HAP-1 (cell line): ENCODE measurements at regions not wholly inside any gene's neighbourhood (a gene's known extent, or its start where the extent isn't known, plus 50 kb on each side); places are given as distances from the start of the nearest gene placed in this dataset.
"Not testable (repeated sequence)": the region's sequence is repeated elsewhere in the genome, so short reads cannot be mapped to it uniquely, and the experiment has no call there.

Source experiments
- DNase-seq, 2 experiments: peaks; one replicate each; pipeline ENCODE4 v3.0.0-alpha.2; 2016 to 2020; ENCODE audit warnings: low spot score in 2 of 2
- H3K27me3 ChIP-seq: fragments of 250-450 bp; sonication (Bioruptor Pico); 2 replicates; pipeline ENCODE4 v1.5.1; 2020; ENCODE audit warnings: low read depth, mild to moderate bottlenecking, moderate library complexity
- H3K36me3 ChIP-seq: fragments of 250-450 bp; sonication (Bioruptor Pico); replicated peaks from 2 replicates; pipeline ENCODE4 v1.5.1; 2020; ENCODE audit warnings: mild to moderate bottlenecking
- H3K4me1 ChIP-seq: fragments of 250-450 bp; sonication (Bioruptor Pico); 2 replicates; pipeline ENCODE4 v1.5.1; 2020; ENCODE audit warnings: mild to moderate bottlenecking
- H3K4me3 ChIP-seq: fragments of 250-450 bp; sonication (Bioruptor Pico); 2 replicates; pipeline ENCODE4 v1.5.1; 2020; ENCODE audit warnings: mild to moderate bottlenecking, moderate library complexity
- H3K9me3 ChIP-seq: fragments of 250-450 bp; sonication (Bioruptor Pico); 2 replicates; pipeline ENCODE4 v1.5.1; 2020; ENCODE audit warnings: mild to moderate bottlenecking, moderate library complexity
- in situ Hi-C: fragments of 300-500 bp; cut with MboI; formaldehyde crosslinking; loops from 3 replicates; pipeline ENCODE4 v1.14.3; 2020; ENCODE audit warnings: low sequenced_read_pairs, inconsistent platforms, mixed read lengths

DNA sequence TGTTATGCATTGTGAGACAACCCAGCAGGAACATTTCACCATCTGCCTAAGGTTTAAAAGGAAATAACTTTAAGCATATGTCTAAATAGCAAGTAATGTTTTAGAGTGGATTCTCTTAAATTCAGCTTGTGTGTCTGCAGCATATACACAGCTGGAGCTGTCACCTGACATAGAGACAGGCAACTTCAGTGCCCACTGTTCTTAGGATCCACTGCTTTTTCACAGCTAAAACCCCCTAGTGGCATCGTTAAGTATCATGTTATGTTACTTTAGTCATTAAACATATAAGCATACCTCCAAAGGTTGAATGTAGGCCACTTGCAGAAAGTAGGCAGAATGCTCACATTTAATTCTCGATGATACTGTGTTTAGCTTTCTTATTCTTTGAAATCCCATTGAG, 2169.0 kb upstream of the DEFB115 start:
- H3K4me3 ChIP-seq, H3K9me3 ChIP-seq, in situ Hi-C loops, DNase-seq, H3K4me1 ChIP-seq, H3K27me3 ChIP-seq, H3K36me3 ChIP-seq: not testable (repeated sequence)

DNA sequence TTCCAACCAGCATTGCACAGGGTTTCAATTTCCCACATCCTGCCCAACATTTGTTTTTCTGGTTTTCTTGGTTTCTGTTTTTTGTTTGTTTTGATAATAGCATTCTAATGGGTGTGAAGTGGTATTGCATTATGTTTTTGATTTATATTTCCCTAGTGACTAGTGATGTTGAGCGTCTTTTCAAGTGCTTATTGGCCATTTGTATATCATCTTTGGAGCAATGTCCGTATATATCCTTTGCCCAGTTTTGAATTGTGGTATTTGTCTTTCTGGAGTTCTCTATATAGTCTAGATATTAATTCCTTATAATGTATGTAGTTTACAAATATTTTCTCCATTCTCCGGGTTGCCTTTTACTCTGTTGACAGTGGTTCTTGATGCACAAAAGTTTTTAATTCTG, 2168.1 kb upstream of the DEFB115 start:
- H3K4me1 ChIP-seq, H3K36me3 ChIP-seq, in situ Hi-C loops, H3K9me3 ChIP-seq, H3K4me3 ChIP-seq, H3K27me3 ChIP-seq, DNase-seq: not testable (repeated sequence)

DNA sequence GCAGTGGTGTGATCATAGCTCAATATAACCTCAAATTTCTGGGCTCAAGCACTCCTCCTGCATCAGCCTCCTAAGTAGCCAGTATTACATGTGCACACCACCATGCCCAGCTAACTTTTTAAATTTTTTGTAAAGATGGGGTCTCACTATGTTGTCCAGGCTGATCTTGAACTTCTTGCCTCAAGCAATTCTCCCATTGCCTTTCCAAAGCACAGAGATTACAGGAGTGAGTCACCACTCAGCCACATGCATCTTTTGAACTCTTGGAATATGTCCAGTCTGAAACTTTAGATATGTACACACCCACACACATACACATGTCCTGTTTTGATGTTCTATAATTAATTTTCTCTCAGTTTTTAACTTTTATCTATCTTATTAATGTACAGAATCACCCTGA, 2163.5 kb upstream of the DEFB115 start:
- H3K4me3 ChIP-seq, in situ Hi-C loops, H3K4me1 ChIP-seq, H3K9me3 ChIP-seq, DNase-seq, H3K36me3 ChIP-seq, H3K27me3 ChIP-seq: not testable (repeated sequence)

DNA sequence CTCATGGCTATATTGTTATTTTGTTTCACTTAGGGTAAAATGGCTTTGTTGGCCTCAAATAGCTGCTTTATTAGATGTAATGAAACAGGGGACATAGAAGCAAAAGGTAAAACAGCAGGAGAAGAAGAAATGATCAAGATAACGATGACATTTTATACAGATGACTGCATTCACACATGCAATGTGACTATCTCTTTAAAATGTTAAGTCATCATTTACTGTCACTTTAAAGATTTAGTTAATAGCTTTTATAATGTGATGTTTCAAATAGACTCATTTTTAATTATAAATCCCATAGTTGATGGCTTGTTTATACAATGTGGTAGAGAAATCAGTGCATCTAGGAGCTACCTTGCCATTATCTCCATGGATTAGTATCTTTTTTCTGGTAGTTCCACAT, 2160.8 kb upstream of the DEFB115 start:
- H3K4me3 ChIP-seq, H3K36me3 ChIP-seq, H3K9me3 ChIP-seq, DNase-seq, H3K27me3 ChIP-seq, H3K4me1 ChIP-seq, in situ Hi-C loops: not testable (repeated sequence)

DNA sequence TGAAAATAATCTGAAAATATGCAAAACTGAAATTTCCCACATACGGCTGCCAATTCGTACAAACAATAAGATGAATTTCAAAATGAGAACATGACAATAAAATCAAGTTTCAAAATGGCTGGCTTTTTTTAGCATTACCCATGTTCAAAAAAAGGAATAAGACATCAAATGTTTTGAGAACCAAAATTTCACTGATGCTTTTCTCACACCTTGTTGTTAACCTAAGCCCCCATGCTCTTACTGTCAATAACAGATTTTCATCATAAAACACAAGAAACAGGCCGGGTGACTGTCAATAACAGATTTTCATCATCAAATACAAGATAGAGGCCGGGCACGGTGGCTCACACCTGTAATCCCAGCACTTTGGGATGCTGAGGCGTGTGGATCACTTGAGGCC, 2149.6 kb upstream of the DEFB115 start:
- H3K9me3 ChIP-seq, H3K4me1 ChIP-seq, H3K4me3 ChIP-seq, H3K36me3 ChIP-seq, in situ Hi-C loops, H3K27me3 ChIP-seq, DNase-seq: not testable (repeated sequence)

DNA sequence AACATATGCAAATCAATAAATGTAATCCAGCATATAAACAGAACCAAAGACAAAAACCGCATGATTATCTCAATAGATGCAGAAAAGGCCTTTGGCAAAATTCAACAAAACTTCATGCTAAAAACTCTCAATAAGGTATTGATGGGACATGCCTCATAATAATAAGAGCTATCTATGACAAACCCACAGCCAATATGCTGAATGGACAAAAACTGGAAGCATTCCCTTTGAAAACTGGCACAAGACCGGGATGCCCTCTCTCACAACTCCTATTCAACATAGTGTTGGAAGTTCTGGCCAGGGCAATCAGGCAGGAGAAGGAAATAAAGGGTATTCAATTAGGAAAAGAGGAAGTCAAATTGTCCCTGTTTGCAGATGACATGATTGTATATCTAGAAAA, 2148.1 kb upstream of the DEFB115 start:
- in situ Hi-C loops, H3K36me3 ChIP-seq, H3K4me3 ChIP-seq, H3K4me1 ChIP-seq, DNase-seq, H3K27me3 ChIP-seq, H3K9me3 ChIP-seq: not testable (repeated sequence)

DNA sequence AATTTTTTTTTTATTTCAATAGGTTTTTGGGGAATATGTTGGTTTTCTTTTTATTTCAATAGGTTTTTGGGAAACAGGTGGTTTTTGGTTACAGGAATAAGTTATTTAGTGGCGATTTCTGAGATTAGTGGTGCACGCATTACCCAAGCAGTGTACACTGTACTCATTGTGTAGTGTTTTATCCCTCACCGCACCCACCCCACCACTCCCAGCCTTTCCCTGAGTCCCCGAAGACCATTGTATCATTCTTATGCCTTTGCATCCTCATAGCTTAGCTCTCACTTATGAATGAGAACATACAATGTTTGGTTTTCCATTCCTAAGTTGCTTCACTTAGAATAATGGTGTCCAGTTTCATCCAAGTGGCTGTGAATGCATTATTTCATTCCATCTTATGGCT, 2142.4 kb upstream of the DEFB115 start:
- H3K4me3 ChIP-seq, in situ Hi-C loops, H3K36me3 ChIP-seq, H3K27me3 ChIP-seq, H3K4me1 ChIP-seq, H3K9me3 ChIP-seq, DNase-seq: not testable (repeated sequence)

DNA sequence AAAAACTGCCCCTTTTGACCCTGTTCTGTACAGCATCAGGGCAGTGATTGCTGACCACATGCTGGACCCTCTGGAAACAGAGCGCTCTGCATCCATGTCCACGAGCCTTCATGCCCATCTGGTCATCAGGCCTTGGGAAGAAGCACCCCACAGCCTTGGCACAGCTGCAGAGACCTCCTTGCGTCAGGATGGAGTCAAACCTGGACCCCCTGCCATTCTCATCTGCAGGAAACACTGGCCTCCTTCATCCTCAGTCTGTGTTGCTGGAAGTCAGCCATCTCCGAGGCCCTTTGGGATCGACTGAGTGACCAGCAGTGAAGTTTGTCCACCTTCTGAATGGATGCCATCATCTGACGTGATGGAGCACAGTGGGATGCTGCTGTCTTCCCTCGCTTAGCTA, 2138.3 kb upstream of the DEFB115 start:
- H3K4me3 ChIP-seq, result no peak overlapping the region
- in situ Hi-C loops, result no loop called here
- no peak for DNase-seq
- H3K36me3 ChIP-seq, result no peaks in the 10 kb centered on the region
- H3K4me1 ChIP-seq, result no peaks in the 10 kb centered on the region
- H3K27me3 ChIP-seq, result no peaks in the 10 kb centered on the region
- H3K9me3 ChIP-seq, result no peaks in the 10 kb centered on the region

DNA sequence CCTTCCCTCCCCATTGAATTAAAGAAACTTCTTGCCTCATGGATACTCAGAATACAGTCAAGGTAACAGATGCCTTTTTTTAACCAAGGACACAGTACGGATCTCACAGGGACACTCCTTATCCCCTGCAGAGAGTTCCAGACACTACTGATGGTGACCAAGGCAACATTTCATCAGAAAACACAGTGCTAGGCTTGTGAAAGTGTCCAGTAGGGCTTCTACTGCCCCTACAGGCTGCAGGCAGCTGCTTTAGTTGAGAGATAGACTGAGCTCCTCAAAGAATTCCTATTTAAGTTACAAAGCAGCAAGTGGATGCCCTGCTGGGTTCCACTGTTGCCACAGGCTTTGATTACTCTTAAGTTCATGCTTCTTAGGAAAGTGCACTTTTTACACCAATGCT, 2137.8 kb upstream of the DEFB115 start:
- DNase-seq, H3K36me3 ChIP-seq, H3K27me3 ChIP-seq, H3K4me1 ChIP-seq, in situ Hi-C loops, H3K9me3 ChIP-seq, H3K4me3 ChIP-seq: not testable (repeated sequence)

DNA sequence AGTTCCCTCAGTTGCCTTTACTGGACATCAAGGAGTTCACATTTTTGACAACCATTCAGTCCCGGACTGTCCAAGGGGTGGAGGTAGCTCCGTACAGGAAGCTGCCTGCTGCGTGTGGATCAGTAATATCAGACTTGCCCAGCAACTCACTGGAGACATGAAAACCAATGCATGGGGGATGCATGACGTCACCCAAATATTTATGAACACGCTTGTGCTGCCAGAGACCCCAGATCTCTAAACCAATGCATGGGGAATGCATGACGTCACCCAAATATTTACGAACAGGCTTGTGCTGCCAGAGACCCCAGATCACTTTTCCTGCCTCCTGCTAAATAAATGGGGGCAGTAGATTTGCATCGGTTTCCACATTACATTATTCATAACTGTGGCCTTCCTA, 2137.4 kb upstream of the DEFB115 start:
- DNase-seq, H3K4me3 ChIP-seq, in situ Hi-C loops, H3K4me1 ChIP-seq, H3K27me3 ChIP-seq, H3K36me3 ChIP-seq, H3K9me3 ChIP-seq: not testable (repeated sequence)

DNA sequence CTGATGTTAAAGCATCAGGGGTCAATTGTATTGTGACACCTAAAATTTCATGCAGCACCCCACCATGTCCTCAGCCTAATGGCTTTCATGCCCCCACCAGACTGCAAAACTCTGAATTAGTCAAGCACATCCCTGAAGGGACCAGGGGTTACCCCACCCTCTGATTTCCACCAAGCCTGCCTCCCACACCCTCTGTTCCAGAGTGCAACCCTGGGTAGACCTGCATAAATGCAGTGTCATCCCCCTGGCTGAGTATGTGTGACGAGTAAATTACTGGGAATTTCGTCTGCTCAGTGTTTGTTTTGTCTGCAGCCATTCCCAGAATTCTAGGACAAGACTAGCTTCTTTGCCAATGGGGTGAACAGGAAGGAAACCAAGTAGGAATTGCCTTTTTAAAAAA, 2136.9 kb upstream of the DEFB115 start:
- H3K4me1 ChIP-seq, H3K9me3 ChIP-seq, DNase-seq, H3K36me3 ChIP-seq, in situ Hi-C loops, H3K4me3 ChIP-seq, H3K27me3 ChIP-seq: not testable (repeated sequence)

DNA sequence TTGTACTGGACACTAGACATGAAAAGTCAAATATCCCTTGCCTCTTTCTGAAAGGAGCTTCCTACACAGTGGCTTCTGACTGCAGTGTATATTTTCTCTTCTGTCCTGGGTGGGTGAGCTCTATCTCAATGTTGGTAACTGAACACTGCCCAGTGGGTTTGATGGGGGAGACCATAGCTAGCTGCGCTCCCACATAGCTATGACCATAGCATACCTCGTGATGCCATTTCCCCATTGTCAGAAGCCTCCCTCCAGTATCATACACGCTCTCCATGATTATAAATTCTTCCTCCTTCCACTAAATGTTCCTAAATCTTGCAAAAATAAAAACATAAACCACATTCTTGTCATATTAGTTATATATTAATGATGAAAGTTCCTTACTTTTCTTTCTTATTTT, 2134.7 kb upstream of the DEFB115 start:
- H3K36me3 ChIP-seq, in situ Hi-C loops, H3K4me3 ChIP-seq, H3K9me3 ChIP-seq, H3K4me1 ChIP-seq, H3K27me3 ChIP-seq, DNase-seq: not testable (repeated sequence)

DNA sequence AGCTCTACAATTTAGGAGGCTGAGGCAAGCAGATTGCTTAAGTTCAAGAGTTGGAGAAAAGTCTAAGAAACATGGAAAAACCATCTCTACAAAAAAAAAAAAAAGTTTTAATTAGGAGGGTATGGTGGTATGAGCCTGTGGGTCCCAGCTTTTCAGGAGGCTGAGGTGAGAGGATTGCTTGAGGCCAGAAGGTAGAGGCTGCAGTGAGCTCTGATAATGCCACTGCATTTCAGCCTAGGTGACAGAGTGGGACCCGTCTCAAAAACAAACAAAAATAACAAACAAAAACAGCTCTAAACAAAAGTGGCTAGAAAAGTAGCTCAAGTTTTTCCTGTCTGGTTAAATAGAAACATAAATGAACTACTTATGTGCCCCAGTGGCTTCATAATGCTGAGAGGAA, 2133.6 kb upstream of the DEFB115 start:
- DNase-seq, result no peak
- no peaks in the 10 kb centered on the region for H3K4me1 ChIP-seq
- no peaks in the 10 kb centered on the region for H3K36me3 ChIP-seq
- no peak overlapping the region for H3K4me3 ChIP-seq
- H3K27me3 ChIP-seq, result no peaks in the 10 kb centered on the region
- in situ Hi-C loops, result no loop called here
- no peaks in the 10 kb centered on the region for H3K9me3 ChIP-seq
